ENCODE measurements at regions not wholly inside any gene's neighbourhood (a gene's known extent, or its start where the extent isn't known, plus 50 kb on each side); places are given as distances from the start of the nearest gene placed in this dataset.

GRCh38 chr14:85824526-85824925 lies 294.6 kb downstream of the FLRT2 start:
- 0 out of 2 replicates have a peak, but pooled peaks cover 7% of the 10 kb centered on the region for H3K9me2 ChIP-seq (ENCODE audit: insufficient read depth)
- no peaks in the 10 kb centered on the region for H3K4me1 ChIP-seq (ENCODE audit: insufficient read depth)
- no peaks in the 10 kb centered on the region for H3K4me1 Mint-ChIP-seq
- H3K27me3 ChIP-seq (ENCODE audit: insufficient read depth) = no peaks in the 10 kb centered on the region
- H3K36me3 ChIP-seq (ENCODE audit: insufficient read depth) = no peaks in the 10 kb centered on the region
- no peak overlapping the region for H3K4me3 Mint-ChIP-seq
- H3K4me2 ChIP-seq = no peak overlapping the region
- H2AFZ ChIP-seq = no peak overlapping the region
- no peak for TF ChIP-seq NANOG (IDR thresholded peaks at IDR 0.05; ENCODE audit: borderline replicate concordance)
- no peak for TF ChIP-seq JUNB (IDR thresholded peaks at IDR 0.05; ENCODE audit: unreplicated experiment)
- TF ChIP-seq STAT1 (IDR thresholded peaks at IDR 0.05; ENCODE audit: unreplicated experiment) = no peak
- TF ChIP-seq, protein P1, sequence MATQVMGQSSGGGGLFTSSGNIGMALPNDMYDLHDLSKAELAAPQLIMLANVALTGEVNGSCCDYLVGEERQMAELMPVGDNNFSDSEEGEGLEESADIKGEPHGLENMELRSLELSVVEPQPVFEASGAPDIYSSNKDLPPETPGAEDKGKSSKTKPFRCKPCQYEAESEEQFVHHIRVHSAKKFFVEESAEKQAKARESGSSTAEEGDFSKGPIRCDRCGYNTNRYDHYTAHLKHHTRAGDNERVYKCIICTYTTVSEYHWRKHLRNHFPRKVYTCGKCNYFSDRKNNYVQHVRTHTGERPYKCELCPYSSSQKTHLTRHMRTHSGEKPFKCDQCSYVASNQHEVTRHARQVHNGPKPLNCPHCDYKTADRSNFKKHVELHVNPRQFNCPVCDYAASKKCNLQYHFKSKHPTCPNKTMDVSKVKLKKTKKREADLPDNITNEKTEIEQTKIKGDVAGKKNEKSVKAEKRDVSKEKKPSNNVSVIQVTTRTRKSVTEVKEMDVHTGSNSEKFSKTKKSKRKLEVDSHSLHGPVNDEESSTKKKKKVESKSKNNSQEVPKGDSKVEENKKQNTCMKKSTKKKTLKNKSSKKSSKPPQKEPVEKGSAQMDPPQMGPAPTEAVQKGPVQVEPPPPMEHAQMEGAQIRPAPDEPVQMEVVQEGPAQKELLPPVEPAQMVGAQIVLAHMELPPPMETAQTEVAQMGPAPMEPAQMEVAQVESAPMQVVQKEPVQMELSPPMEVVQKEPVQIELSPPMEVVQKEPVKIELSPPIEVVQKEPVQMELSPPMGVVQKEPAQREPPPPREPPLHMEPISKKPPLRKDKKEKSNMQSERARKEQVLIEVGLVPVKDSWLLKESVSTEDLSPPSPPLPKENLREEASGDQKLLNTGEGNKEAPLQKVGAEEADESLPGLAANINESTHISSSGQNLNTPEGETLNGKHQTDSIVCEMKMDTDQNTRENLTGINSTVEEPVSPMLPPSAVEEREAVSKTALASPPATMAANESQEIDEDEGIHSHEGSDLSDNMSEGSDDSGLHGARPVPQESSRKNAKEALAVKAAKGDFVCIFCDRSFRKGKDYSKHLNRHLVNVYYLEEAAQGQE (IDR thresholded peaks at IDR 0.05; ENCODE audit: unreplicated experiment) = no peak
- H3K79me2 ChIP-seq (replicated peaks; ENCODE audit: insufficient read depth) = no peaks in the 10 kb centered on the region
- H3K27me3 Mint-ChIP-seq (ENCODE audit: insufficient read depth, low read depth, poor library complexity) = no peaks in the 10 kb centered on the region
- H3K36me3 Mint-ChIP-seq (ENCODE audit: low read depth) = no peaks in the 10 kb centered on the region
- H3K27ac ChIP-seq (ENCODE audit: low read depth) = no peak overlapping the region
- no peaks in the 10 kb centered on the region; the same call in 2 of the 3 replicates for H3K9me3 Mint-ChIP-seq
- no peaks in the 10 kb centered on the region for H3F3A ChIP-seq (replicated peaks; ENCODE audit: low read depth)
- H3K4me3 ChIP-seq = no peak overlapping the region
- DNase-seq (ENCODE audit: low spot score) (no peak), ATAC-seq (no peak)
- no peak overlapping the region for H3K27ac Mint-ChIP-seq
- no peaks in the 10 kb centered on the region for H4K20me1 ChIP-seq (replicated peaks; ENCODE audit: insufficient read depth)

GRCh38 chr14:85822236-85822635 lies 292.3 kb downstream of the FLRT2 start:
- no peak overlapping the region for H3K4me3 Mint-ChIP-seq
- H3K36me3 Mint-ChIP-seq (ENCODE audit: low read depth) = no peaks in the 10 kb centered on the region
- no peaks in the 10 kb centered on the region for H3K9me3 Mint-ChIP-seq
- H3K27ac Mint-ChIP-seq = no peak overlapping the region
- H3K4me1 Mint-ChIP-seq = no peaks in the 10 kb centered on the region
- DNase-seq (ENCODE audit: low spot score) (no peak), ATAC-seq (no peak)
- no peak overlapping the region for H3K4me3 ChIP-seq
- no peaks in the 10 kb centered on the region for H3K79me2 ChIP-seq (replicated peaks; ENCODE audit: insufficient read depth)
- H4K20me1 ChIP-seq (replicated peaks; ENCODE audit: insufficient read depth) = no peaks in the 10 kb centered on the region
- H3K27me3 ChIP-seq (ENCODE audit: insufficient read depth) = no peaks in the 10 kb centered on the region
- no peak overlapping the region for H3K4me2 ChIP-seq
- no peak overlapping the region for H2AFZ ChIP-seq
- H3K9me2 ChIP-seq (ENCODE audit: insufficient read depth) = 0 out of 2 replicates have a peak, but pooled peaks cover 7% of the 10 kb centered on the region
- no peak overlapping the region for H3K27ac ChIP-seq (ENCODE audit: low read depth)
- no peaks in the 10 kb centered on the region for H3K27me3 Mint-ChIP-seq (ENCODE audit: insufficient read depth, low read depth, poor library complexity)
- H3F3A ChIP-seq (replicated peaks; ENCODE audit: low read depth) = no peaks in the 10 kb centered on the region
- no peak for TF ChIP-seq JUNB (IDR thresholded peaks at IDR 0.05; ENCODE audit: unreplicated experiment)
- TF ChIP-seq EZH2 (IDR thresholded peaks at IDR 0.05; ENCODE audit: low read depth, unreplicated experiment) = no peak
- H3K4me1 ChIP-seq (ENCODE audit: insufficient read depth) = no peaks in the 10 kb centered on the region
- H3K36me3 ChIP-seq (ENCODE audit: insufficient read depth) = no peaks in the 10 kb centered on the region

- Mint-ChIP-seq H3K27me3 (ENCODE audit: insufficient read depth, low read depth, poor library complexity) (no peaks in the 10 kb centered on the region), H3K4me1 (no peaks in the 10 kb centered on the region), H3K4me3 (no peak overlapping the region), H3K27ac (no peak overlapping the region), H3K36me3 (ENCODE audit: low read depth) (no peaks in the 10 kb centered on the region), H3K9me3 (no peaks in the 10 kb centered on the region)
- H3F3A ChIP-seq (replicated peaks; ENCODE audit: low read depth) = no peaks in the 10 kb centered on the region
- H3K36me3 ChIP-seq (ENCODE audit: insufficient read depth) = no peaks in the 10 kb centered on the region
- H3K4me1 ChIP-seq (ENCODE audit: insufficient read depth) = no peaks in the 10 kb centered on the region
- H4K20me1 ChIP-seq (replicated peaks; ENCODE audit: insufficient read depth) = no peaks in the 10 kb centered on the region
- H3K9me2 ChIP-seq (ENCODE audit: insufficient read depth) = 0 out of 2 replicates have a peak, but pooled peaks cover 7% of the 10 kb centered on the region
- H3K4me2 ChIP-seq = no peak overlapping the region
- no peaks in the 10 kb centered on the region for H3K27me3 ChIP-seq (ENCODE audit: insufficient read depth)
- H3K79me2 ChIP-seq (replicated peaks; ENCODE audit: insufficient read depth) = no peaks in the 10 kb centered on the region
- ATAC-seq (no peak), DNase-seq (ENCODE audit: low spot score) (no peak)
- H3K27ac ChIP-seq (ENCODE audit: low read depth) = no peak overlapping the region
- H2AFZ ChIP-seq = no peak overlapping the region
- H3K4me3 ChIP-seq = no peak overlapping the region
- no peak for TF ChIP-seq POLR2AphosphoS5 (IDR thresholded peaks at IDR 0.05; ENCODE audit: low read depth)
- no peak for TF ChIP-seq EZH2phosphoT487 (IDR thresholded peaks at IDR 0.05; ENCODE audit: unreplicated experiment)
- TF ChIP-seq ZNF114 (CRISPR knock-in tag; IDR thresholded peaks at IDR 0.05) = no peak
- TF ChIP-seq, protein P2, sequence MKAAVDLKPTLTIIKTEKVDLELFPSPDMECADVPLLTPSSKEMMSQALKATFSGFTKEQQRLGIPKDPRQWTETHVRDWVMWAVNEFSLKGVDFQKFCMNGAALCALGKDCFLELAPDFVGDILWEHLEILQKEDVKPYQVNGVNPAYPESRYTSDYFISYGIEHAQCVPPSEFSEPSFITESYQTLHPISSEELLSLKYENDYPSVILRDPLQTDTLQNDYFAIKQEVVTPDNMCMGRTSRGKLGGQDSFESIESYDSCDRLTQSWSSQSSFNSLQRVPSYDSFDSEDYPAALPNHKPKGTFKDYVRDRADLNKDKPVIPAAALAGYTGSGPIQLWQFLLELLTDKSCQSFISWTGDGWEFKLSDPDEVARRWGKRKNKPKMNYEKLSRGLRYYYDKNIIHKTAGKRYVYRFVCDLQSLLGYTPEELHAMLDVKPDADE (IDR thresholded peaks at IDR 0.05) = no peak
- TF ChIP-seq NANOG (IDR thresholded peaks at IDR 0.05; ENCODE audit: borderline replicate concordance) = no peak
- TF ChIP-seq, protein P1 (IDR thresholded peaks at IDR 0.05; ENCODE audit: unreplicated experiment) = no peak
Observed at GRCh38 chr14:85817430-85817829, 287.5 kb downstream of the FLRT2 start.

All from GM23338 (cell line).